HPDE6-E6E7 (cell line): ENCODE measurements at regions not wholly inside any gene's neighbourhood (a gene's known extent, or its start where the extent isn't known, plus 50 kb on each side); places are given as distances from the start of the nearest gene placed in this dataset.
"Not testable (repeated sequence)": the region's sequence is repeated elsewhere in the genome, so short reads cannot be mapped to it uniquely, and the experiment has no call there.

Experiments
- DNase-seq: peaks from one replicate; pipeline ENCODE4 v3.0.0; 2011; ENCODE audit warnings: missing footprints; ENCODE audit errors: extremely low spot score

DNA sequence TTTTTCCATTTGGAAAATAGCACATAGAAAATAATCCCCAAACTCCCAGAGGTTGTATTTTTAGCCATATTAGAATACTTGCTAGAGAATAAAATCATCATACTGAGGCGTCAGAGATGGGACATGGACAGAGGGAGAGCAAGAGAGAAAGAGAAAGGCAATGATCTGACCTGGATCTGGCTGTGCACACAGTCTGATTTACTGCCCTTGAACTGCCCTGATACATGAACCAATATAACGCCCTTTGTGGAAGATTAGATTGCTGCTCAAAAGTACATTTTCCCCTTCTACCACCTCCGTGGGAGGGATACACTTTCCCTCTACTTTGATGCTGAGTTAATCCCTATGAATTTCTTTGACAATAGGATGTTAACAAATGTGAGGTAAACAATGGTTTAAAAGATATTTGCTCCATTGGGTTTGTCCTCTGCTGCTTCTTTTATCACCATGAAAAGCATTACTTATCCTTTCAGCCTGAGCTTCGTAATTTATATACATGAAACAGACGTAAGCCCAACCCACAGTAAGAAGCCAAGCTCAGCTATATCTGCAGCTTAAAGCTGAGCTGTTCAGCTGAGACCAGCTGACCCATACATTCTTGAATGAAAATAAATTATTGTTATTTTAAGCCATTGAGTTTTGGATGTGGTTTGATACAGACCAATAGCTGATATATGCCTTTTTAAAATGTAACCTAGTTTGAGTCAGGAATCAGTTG lies 1664.6 kb upstream of the CELF4 start:
- no peak for DNase-seq

DNA sequence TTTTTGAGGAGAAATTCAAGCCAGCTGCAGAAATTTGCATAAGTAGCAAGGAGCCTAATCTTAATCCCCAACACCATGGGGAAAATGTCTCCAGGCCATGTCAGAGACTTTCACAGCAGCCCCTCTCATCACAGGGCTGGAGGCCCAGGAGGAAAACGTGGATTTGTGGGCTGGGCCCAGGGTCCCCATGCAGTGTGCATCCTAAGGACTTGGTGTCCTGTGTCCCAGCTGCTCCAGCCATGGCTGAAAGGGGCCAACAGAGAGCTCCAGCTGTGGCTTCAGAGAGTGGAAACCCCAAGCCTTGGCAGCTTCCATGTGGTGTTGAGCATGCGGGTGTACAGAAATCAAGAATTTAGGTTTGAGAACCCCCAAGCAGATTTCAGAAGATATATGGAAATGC lies 1662.2 kb upstream of the CELF4 start:
- not testable (repeated sequence) for DNase-seq

- DNase-seq: no peak
These were observed 1659.8 kb upstream of the CELF4 start for GRCh38 chr18:39225373-39225772.

DNA sequence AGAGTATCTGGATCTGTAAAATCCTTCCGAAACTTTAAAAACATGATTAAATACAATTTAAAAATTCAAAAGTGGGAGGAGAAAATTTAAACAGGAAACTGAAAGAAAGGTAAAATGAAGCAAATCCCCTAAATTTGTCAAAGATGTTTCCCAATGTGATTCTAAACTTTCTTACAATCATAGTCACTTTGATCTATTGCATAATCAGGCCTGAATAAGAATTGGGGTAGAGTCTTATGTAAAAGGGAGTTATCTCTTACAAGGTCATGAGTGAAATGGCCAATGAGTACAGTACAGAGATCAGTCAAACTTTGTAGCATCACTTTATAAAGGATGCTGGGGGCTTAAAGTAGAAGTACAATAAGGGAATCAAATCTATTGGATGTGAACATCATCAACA lies 1657.7 kb upstream of the CELF4 start:
- no peak for DNase-seq

GRCh38 chr18:39215920-39216319 lies 1650.3 kb upstream of the CELF4 start:
- DNase-seq: no peak

GRCh38 chr18:39211461-39211860 lies 1645.9 kb upstream of the CELF4 start:
- no peak for DNase-seq

- DNase-seq: no peak
These were observed 1643.6 kb upstream of the CELF4 start for GRCh38 chr18:39209173-39209572.

DNA sequence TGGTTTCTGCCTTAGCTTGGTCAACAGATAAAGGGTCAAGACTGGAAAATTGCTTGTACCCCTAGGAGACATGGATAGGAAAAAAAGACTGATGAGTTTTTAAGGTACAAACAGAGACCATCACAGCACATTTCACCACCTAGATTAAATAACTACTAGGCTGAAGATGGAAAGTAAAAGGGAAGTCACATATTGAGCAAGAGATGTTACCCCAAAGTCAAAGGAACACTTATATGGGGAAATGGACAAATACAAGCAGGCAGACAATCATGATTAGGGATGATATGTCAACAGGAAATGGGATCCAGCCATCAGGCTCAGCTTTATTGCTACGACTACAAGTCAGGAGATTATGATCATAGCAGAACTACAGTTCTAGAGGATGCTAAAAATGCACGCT lies 1643.1 kb upstream of the CELF4 start:
- DNase-seq: no peak

DNA sequence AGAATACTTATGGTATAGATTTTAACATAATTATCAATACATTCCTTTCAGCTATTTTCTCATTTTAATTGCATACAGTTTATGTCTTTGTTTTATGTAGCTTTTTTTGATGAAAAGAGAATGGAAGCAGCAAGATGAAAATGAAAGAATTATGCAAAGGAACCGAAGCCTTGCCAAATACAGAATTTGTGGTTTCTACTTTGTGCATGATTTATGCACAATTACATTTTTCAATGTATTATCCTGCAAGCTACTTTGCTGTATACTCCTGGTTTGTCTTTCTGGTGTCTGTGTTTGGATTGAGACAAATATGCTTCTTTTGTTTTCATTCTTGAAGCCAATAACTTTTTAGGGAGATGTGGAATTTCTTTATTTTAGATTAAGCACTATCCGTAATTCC lies 1642.6 kb upstream of the CELF4 start:
- DNase-seq: no peak

DNA sequence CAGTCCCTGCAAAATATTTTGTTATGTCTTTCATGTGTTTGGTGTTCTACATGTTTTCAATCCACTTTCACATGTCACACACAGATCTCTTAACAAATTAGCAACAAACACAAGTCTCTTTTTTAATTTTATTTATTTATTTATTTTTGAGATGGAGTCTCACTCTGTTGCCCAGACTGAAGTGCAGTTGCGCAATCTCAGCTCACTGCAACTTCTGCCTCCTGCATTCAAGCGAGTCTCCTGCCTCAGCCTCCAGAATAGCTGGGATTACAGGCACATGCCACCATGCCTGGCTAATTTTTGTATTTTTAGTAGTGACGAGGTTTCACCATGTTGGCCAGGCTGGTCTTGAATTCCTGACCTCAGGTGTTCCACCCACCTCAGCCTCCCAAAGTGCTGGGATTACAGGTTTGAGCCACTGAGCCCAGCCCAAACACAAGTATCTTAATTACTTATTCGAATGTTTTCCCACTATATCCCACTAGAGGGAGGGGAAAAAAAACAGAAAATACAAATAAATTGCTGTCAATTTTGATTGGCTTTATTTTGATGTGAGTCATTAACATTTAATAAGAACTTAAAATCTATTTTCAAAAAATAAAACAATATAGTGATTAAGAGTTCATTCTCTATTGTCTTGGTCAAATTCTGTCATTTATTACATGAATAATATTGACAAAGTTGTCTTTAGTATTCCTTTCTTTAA lies 1641.0 kb upstream of the CELF4 start:
- not testable (repeated sequence) for DNase-seq

- DNase-seq: no peak
These were observed 1640.1 kb upstream of the CELF4 start for GRCh38 chr18:39205565-39206195.

DNA sequence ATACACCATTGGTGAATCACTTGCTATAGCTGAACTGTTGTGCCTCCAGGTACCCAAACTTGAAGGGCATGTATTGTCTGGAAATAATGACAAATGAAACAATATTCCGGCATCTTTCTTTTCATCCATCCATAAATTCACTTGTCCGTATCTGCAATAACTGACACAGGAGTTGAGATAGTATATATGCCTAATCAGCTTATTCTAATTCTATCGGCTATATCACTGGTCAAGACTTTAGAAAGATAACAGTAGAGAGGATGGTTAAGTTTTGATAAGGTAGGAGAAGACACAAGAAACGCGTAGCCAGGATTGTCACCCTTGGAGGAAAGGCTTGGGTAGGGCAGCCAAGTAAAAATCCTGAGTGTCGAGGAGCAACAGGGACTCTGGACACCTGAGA lies 1634.6 kb upstream of the CELF4 start:
- DNase-seq: no peak

GRCh38 chr18:39199231-39199855 lies 1633.7 kb upstream of the CELF4 start:
- DNase-seq: no peak

DNA sequence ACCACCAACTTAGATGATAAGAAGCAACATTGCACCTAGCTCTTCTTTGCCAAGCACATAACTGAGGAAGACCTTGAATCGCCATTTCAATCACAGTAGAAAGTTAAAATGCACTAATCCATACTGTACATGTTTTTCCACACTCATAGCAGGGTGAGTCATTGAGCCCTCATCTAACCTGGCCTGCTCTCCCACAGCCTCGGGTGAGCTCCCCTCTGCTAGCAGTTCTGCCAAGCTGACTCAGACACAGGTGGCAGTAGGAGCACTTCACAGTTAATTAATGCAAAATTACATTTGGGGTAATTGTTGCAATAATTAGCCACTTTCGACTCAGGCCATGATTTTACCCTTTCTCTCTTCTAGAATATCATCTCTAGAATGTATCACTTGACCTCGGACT lies 1632.8 kb upstream of the CELF4 start:
- peak; percentile 67 for DNase-seq

GRCh38 chr18:39191931-39192330 lies 1626.3 kb upstream of the CELF4 start:
- no peak for DNase-seq

DNA sequence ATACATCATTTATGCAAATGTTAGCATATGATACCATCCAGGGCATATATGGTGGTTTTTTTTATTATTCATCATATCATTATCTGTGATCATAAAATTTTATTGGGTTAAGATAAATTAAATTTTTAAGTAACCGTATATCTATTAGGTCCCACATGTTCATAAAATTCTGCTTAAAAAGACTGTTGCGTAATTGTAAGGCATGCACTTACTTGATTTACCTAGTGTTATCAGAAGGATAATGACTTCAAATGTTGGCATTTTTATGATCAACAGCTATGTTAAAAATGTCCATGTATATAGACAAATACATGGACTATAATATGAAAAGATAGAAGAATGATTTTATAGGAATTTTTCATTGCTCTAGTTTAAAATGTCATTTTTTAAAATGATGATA lies 1625.5 kb upstream of the CELF4 start:
- no peak for DNase-seq

GRCh38 chr18:39190508-39190907 lies 1624.9 kb upstream of the CELF4 start:
- DNase-seq: no peak

- DNase-seq: no peak
These were observed 1622.7 kb upstream of the CELF4 start for GRCh38 chr18:39188278-39188677.

DNA sequence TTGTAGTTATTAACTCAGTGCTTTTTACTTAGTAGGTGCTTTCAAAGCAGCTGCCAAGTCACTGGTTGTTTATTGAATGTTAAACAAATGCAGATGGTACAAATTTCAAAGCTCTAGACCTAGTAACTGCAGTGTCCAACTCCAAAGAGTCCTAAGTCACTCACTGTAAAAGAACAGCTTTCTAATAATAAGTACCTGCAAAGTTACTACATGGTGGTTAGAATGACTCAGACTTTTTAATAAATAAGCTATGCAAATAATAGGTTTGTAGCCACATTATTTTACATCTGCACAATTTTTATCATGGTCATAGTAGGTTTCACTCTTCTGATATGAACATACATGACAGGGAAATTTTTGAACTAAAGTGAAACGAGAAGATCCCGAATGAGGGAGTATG lies 1620.4 kb upstream of the CELF4 start:
- DNase-seq: no peak

DNA sequence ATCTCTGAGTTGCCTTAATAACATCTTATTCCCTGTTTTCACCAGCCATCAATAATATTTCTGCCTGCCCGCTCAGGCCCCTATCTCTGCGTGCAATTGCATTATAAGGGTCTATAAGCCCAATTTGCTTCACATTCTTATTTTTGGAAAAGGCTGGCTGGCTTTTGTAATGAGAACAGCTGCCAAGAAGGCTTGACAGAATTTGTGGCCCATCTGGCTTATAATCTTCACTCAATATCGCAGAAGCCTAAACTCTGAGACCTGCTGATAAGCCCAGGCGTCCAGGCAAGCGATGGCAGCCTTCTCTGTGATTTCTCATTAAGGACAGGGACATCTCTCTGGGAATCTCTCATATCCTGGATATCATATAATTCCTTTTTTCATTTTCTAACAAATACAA lies 1618.6 kb upstream of the CELF4 start:
- DNase-seq: no peak

GRCh38 chr18:39178166-39178565 lies 1612.6 kb upstream of the CELF4 start:
- DNase-seq: no peak

GRCh38 chr18:39172695-39173421 lies 1607.3 kb upstream of the CELF4 start:
- peak; percentile 4 for DNase-seq
